OCI-LY7 (cell line): ENCODE measurements at regions not wholly inside any gene's neighbourhood (a gene's known extent, or its start where the extent isn't known, plus 50 kb on each side); places are given as distances from the start of the nearest gene placed in this dataset.

Experiments
- EZH2phosphoT487 ChIP-seq: fragments of 200-600 bp; sonication (generic); IDR thresholded peaks from 2 replicates; pipeline ENCODE4 v1.6.1; 2018; ENCODE audit warnings: low read depth, borderline replicate concordance, mild to moderate bottlenecking, mixed run types, antibody characterized with exemption, low read length, moderate library complexity, mixed read lengths
- TF ChIP-seq, protein P1 (sequence below): fragments of 200-600 bp; sonication (generic); conservative IDR thresholded peaks from 2 replicates; pipeline ENCODE4 v1.5.1; 2014; ENCODE audit warnings: mild to moderate bottlenecking, antibody characterized with exemption, low read length, moderate library complexity, mixed read lengths

GRCh38 chr20:18987781-18988360 is 174.3 kb downstream of the SCP2D1 start:
- TF ChIP-seq, protein P1, sequence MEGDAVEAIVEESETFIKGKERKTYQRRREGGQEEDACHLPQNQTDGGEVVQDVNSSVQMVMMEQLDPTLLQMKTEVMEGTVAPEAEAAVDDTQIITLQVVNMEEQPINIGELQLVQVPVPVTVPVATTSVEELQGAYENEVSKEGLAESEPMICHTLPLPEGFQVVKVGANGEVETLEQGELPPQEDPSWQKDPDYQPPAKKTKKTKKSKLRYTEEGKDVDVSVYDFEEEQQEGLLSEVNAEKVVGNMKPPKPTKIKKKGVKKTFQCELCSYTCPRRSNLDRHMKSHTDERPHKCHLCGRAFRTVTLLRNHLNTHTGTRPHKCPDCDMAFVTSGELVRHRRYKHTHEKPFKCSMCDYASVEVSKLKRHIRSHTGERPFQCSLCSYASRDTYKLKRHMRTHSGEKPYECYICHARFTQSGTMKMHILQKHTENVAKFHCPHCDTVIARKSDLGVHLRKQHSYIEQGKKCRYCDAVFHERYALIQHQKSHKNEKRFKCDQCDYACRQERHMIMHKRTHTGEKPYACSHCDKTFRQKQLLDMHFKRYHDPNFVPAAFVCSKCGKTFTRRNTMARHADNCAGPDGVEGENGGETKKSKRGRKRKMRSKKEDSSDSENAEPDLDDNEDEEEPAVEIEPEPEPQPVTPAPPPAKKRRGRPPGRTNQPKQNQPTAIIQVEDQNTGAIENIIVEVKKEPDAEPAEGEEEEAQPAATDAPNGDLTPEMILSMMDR, result no peak
- TF ChIP-seq EZH2phosphoT487, result no peak
